Endothelial cell of hepatic sinusoid (primary cell): ENCODE measurements at regions not wholly inside any gene's neighbourhood (a gene's known extent, or its start where the extent isn't known, plus 50 kb on each side); places are given as distances from the start of the nearest gene placed in this dataset.

ENCODE experiments used
- in situ Hi-C: cut with HindIII; loops from 2 replicates; pipeline ENCODE4 v1.10.0; 2017; ENCODE audit warnings: low sequenced_read_pairs

- in situ Hi-C loops, result no loop called here
These were observed 390.9 kb upstream of the MKI67 start for GRCh38 chr10:128517167-128517566.

GRCh38 chr10:128518000-128518399, 391.8 kb upstream of the MKI67 start:
- in situ Hi-C loops, result no loop called here

GRCh38 chr10:128519581-128519980, 393.4 kb upstream of the MKI67 start:
- in situ Hi-C loops, result no loop called here

- in situ Hi-C loops, result no loop called here
These were observed 394.1 kb upstream of the MKI67 start for GRCh38 chr10:128520211-128520815.

GRCh38 chr10:128522551-128523308, 396.5 kb upstream of the MKI67 start:
- in situ Hi-C loops, result no loop called here

- in situ Hi-C loops, result no loop called here
These were observed 399.2 kb upstream of the MKI67 start for GRCh38 chr10:128525444-128525843.

- in situ Hi-C loops, result no loop called here
These were observed 399.7 kb upstream of the MKI67 start for GRCh38 chr10:128525936-128526335.

GRCh38 chr10:128526791-128527375, 400.7 kb upstream of the MKI67 start:
- in situ Hi-C loops, result no loop called here

- in situ Hi-C loops, result no loop called here
These were observed 401.5 kb upstream of the MKI67 start for GRCh38 chr10:128527711-128528110.

- in situ Hi-C loops, result no loop called here
These were observed 401.9 kb upstream of the MKI67 start for GRCh38 chr10:128528167-128528566.

GRCh38 chr10:128528781-128529180, 402.6 kb upstream of the MKI67 start:
- in situ Hi-C loops, result no loop called here

- in situ Hi-C loops, result no loop called here
These were observed 403.0 kb upstream of the MKI67 start for GRCh38 chr10:128529225-128529624.

GRCh38 chr10:128530301-128530700, 404.1 kb upstream of the MKI67 start:
- in situ Hi-C loops, result no loop called here

GRCh38 chr10:128530946-128531345, 404.7 kb upstream of the MKI67 start:
- in situ Hi-C loops, result no loop called here

- in situ Hi-C loops, result no loop called here
These were observed 408.5 kb upstream of the MKI67 start for GRCh38 chr10:128534686-128535085.

GRCh38 chr10:128536259-128536658, 410.0 kb upstream of the MKI67 start:
- in situ Hi-C loops, result no loop called here

- in situ Hi-C loops, result no loop called here
These were observed 411.7 kb upstream of the MKI67 start for GRCh38 chr10:128537834-128538330.

GRCh38 chr10:128538671-128539070, 412.4 kb upstream of the MKI67 start:
- in situ Hi-C loops, result no loop called here

GRCh38 chr10:128539510-128540127, 413.4 kb upstream of the MKI67 start:
- in situ Hi-C loops, result no loop called here

GRCh38 chr10:128540128-128540762, 414.0 kb upstream of the MKI67 start:
- in situ Hi-C loops, result no loop called here
